SJCRH30 (cell line): ENCODE measurements at regions not wholly inside any gene's neighbourhood (a gene's known extent, or its start where the extent isn't known, plus 50 kb on each side); places are given as distances from the start of the nearest gene placed in this dataset.
A peak's percentile ranks its signal among the peaks of the same experiment; 100 is the strongest.
"Not testable (repeated sequence)": the region's sequence is repeated elsewhere in the genome, so short reads cannot be mapped to it uniquely, and the experiment has no call there.

Source experiments
- DNase-seq, 2 experiments: peaks; one replicate each; pipeline ENCODE4 v3.0.0-alpha.2; 2015 to 2020
- H3K27ac ChIP-seq: fragments of 250-450 bp; sonication (Bioruptor Pico); 2 replicates; pipeline ENCODE4 v1.5.1; 2020; ENCODE audit warnings: mild to moderate bottlenecking, moderate library complexity
- H3K27me3 ChIP-seq: fragments of 250-450 bp; sonication (Bioruptor Pico); 2 replicates; pipeline ENCODE4 v1.5.1; 2020; ENCODE audit warnings: mild to moderate bottlenecking, moderate library complexity
- H3K36me3 ChIP-seq: fragments of 250-450 bp; sonication (Bioruptor Pico); 2 replicates; pipeline ENCODE4 v1.5.1; 2020; ENCODE audit warnings: mild to moderate bottlenecking, moderate library complexity
- H3K4me1 ChIP-seq: fragments of 250-450 bp; sonication (Bioruptor Pico); 2 replicates; pipeline ENCODE4 v1.5.1; 2020; ENCODE audit warnings: mild to moderate bottlenecking, moderate library complexity
- H3K4me3 ChIP-seq: fragments of 250-450 bp; sonication (Bioruptor Pico); 2 replicates; pipeline ENCODE4 v1.5.1; 2020; ENCODE audit warnings: mild to moderate bottlenecking, moderate library complexity
- H3K9me3 ChIP-seq: fragments of 250-450 bp; sonication (Bioruptor Pico); replicated peaks from 2 replicates; pipeline ENCODE4 v1.5.1; 2020; ENCODE audit warnings: mild to moderate bottlenecking, moderate library complexity

DNA sequence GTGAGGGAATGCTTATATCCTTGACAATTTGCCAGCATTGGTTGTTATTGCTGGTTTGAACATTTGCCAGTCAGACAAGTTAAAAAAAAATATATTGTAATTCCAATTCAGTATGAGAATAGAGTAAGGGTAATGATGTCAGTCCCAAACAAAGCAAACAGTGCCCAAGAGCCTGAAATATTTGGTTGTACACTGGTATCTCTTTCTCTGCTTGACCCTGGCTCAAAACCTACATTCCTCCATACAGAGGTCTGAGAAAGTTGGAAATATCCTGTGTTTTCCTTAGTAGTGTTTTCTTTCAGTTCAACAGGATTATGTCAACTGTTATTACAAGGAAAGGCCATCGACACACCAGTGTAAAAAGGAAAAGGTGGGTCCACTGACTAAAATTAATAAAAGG, 145.6 kb downstream of the MRPL39 start:
- Histone ChIP-seq H3K9me3 (no peaks in the 10 kb centered on the region; the same call in 1 of the 2 replicates), H3K27ac (no peak overlapping the region), H3K4me3 (no peak overlapping the region), H3K36me3 (no peaks in the 10 kb centered on the region), H3K4me1 (peaks cover 35% of the 10 kb centered on the region), H3K27me3 (no peaks in the 10 kb centered on the region)
- no peak for DNase-seq

- Histone ChIP-seq H3K27me3 (no peaks in the 10 kb centered on the region), H3K27ac (no peak overlapping the region), H3K9me3 (no peaks in the 10 kb centered on the region; the same call in 1 of the 2 replicates), H3K4me3 (no peak overlapping the region), H3K4me1 (peaks cover 38% of the 10 kb centered on the region), H3K36me3 (no peaks in the 10 kb centered on the region)
- DNase-seq = no peak
Measured at GRCh38 chr21:25459993-25460392, 147.3 kb downstream of the MRPL39 start.

DNA sequence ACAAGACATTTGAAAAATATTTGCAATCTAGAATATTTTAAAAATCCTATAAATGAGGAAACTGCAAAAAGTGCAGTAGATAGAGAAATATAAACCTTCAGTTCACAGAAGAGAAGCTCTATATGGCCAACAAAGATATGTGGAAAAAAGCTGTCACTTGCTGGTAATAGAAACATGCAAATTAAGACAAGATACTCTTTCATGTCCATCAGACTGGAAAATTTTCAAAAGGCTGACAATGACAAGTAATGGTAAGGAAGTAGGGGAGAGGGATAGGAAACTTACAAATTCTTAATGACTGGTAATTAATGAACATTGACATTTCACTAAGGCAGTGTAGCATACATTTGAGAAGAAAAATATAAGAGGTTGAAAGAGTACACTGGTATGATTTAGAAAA, 147.9 kb downstream of the MRPL39 start:
- H3K9me3 ChIP-seq = no peaks in the 10 kb centered on the region; the same call in 1 of the 2 replicates
- H3K36me3 ChIP-seq = no peaks in the 10 kb centered on the region
- no peak overlapping the region; the same call in 1 of the 2 replicates for H3K27ac ChIP-seq
- DNase-seq = no peak
- peaks cover 38% of the 10 kb centered on the region for H3K4me1 ChIP-seq
- H3K4me3 ChIP-seq = no peak overlapping the region
- no peaks in the 10 kb centered on the region for H3K27me3 ChIP-seq

GRCh38 chr21:25458484-25458883, 148.8 kb downstream of the MRPL39 start:
- Histone ChIP-seq H3K9me3 (no peaks in the 10 kb centered on the region; the same call in 1 of the 2 replicates), H3K27me3 (no peaks in the 10 kb centered on the region), H3K4me1 (peaks cover 38% of the 10 kb centered on the region), H3K4me3 (no peak overlapping the region), H3K27ac (peak overlapping the region; percentile 92), H3K36me3 (no peaks in the 10 kb centered on the region)
- DNase-seq = peak in 1 of 2 experiments; percentile 52

DNA sequence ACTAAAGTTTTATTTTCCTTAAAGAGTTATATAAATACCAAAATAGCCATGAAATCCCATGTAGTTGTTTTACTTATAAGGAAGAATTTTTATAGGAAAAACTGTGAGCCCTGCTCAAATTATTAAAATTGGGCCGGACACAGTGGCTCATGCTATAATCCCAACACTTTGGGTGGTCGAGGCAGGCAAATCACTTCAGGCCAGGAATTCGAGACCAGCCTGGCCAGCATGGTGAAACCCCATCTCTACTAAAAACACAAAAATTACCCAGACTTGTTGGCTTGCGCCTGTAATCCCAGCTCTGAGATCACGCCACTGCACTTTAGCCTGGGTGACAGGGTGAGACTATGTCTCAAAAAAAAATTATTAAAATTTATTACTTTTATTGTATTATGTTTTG, 149.3 kb downstream of the MRPL39 start:
- peaks cover 38% of the 10 kb centered on the region for H3K4me1 ChIP-seq
- no peaks in the 10 kb centered on the region; the same call in 1 of the 2 replicates for H3K9me3 ChIP-seq
- H3K36me3 ChIP-seq = no peaks in the 10 kb centered on the region
- peak overlapping the region; percentile 92 for H3K27ac ChIP-seq
- DNase-seq = peak; percentile 81 to 85
- H3K4me3 ChIP-seq = no peak overlapping the region
- no peaks in the 10 kb centered on the region for H3K27me3 ChIP-seq

DNA sequence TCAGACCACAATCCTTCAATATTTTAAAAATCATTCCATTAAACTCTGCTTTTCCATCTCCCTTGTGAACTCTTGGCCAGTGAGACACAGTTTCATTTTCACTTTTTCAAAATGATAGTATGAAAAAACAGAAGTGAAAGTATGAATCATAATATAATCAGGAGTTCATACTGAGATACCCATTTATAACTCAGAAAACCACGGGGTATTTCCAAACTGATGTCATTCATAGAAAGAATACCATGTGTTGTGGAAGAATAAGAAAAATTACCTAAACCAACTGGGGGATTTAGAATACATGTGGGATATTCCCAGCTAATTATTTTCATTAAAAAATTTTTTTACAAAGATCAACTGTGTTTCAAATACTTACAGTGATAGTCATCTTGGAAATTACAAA, 149.9 kb downstream of the MRPL39 start:
- Histone ChIP-seq H3K4me1 (peaks cover 38% of the 10 kb centered on the region), H3K9me3 (no peaks in the 10 kb centered on the region; the same call in 1 of the 2 replicates), H3K36me3 (no peaks in the 10 kb centered on the region), H3K27ac (peak overlapping the region; percentile 92), H3K4me3 (no peak overlapping the region), H3K27me3 (no peaks in the 10 kb centered on the region)
- peak in 1 of 2 experiments; percentile 65 for DNase-seq

DNA sequence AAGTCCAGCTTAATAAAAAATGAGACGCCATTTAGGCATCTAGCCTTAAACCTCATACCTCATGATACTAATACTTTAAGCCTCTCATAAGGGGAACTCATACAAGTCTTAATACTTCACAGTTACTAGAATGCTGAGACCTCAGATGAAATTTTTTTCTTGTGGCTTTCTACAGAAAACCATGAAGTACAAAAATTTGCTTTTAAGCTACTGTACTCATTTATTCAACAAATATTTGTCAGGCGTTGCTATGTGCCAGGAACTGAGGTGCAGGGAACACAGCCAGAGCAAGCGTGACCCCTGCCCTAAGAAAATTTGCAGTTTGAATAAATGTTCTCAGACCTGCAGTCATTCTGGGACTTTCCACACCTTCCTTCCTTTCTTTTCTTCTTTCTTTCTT, 150.6 kb downstream of the MRPL39 start:
- Histone ChIP-seq H3K36me3 (no peaks in the 10 kb centered on the region), H3K9me3 (no peaks in the 10 kb centered on the region; the same call in 1 of the 2 replicates), H3K4me3 (no peak overlapping the region), H3K4me1 (peaks cover 34% of the 10 kb centered on the region), H3K27ac (peak overlapping the region; percentile 92), H3K27me3 (no peaks in the 10 kb centered on the region)
- peak in 1 of 2 experiments; percentile 27 for DNase-seq

DNA sequence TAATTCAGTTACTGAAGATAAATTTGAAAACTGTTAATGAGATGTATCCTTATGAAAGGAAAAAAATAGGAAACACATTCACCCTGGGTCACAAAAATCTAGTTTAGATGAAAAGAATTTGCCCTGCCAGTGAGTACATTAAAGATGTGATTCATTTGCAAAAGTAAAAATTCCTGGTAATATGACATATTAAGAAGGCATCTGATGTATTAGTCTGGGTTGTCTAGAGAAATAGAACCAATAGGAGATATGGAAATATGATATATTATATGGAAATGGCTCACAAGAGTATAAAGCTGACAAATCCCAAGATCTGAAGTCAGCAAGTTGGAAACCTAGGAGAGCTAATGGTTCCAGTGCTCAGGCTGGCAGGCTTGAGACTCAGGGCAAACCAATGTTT, 153.8 kb downstream of the MRPL39 start:
- Histone ChIP-seq H3K27ac (no peak overlapping the region), H3K9me3 (no peaks in the 10 kb centered on the region), H3K27me3 (no peaks in the 10 kb centered on the region), H3K36me3 (no peaks in the 10 kb centered on the region), H3K4me1 (peaks cover 20% of the 10 kb centered on the region), H3K4me3 (no peak overlapping the region)
- no peak for DNase-seq

- Histone ChIP-seq H3K27me3 (no peaks in the 10 kb centered on the region), H3K27ac (no peak overlapping the region), H3K4me3 (no peak overlapping the region), H3K9me3 (no peaks in the 10 kb centered on the region), H3K4me1 (no peaks in the 10 kb centered on the region), H3K36me3 (no peaks in the 10 kb centered on the region)
- DNase-seq = no peak
Measured at GRCh38 chr21:25449950-25450349, 157.3 kb downstream of the MRPL39 start.

DNA sequence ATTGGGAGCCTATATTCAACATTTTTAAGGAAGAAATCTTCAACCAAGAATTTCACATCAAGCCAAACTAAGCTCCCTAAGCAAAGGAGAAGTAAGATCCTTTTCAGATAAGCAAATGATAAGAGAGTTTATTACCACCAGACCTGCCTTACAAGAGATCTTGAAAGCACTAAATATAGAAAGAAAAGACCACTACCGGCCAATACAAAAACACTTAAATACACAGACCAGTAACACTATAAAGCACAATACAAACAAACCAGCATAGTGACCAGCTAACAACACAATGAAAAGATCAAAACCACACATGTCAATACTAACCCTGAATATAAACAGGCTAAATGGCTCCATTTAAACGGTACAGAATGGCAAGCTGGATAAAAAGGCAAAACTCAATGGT, 165.4 kb downstream of the MRPL39 start:
- no peaks in the 10 kb centered on the region for H3K27me3 ChIP-seq
- H3K4me3 ChIP-seq = no peak overlapping the region
- H3K27ac ChIP-seq = no peak overlapping the region
- H3K9me3 ChIP-seq = no peaks in the 10 kb centered on the region; the same call in 1 of the 2 replicates
- no peaks in the 10 kb centered on the region for H3K36me3 ChIP-seq
- no peaks in the 10 kb centered on the region for H3K4me1 ChIP-seq
- no peak for DNase-seq

DNA sequence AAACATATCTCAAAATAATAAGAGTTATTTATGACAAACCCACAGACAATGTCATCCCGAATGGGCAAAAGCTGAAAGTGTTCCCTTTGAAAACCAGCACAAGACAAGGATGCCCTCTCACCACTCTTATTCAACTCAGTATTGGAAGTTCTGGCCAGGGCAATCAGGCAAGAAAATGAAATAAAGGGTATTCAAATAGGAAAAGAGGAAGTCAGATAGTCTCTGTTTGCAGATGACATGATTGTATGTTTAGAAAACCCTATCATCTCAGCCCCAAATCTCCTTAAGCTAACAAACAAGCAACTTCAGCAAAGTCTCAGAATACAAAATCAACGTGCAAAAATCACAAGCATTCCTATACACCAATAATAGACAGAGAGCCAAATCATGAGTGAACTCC, 169.8 kb downstream of the MRPL39 start:
- not testable (repeated sequence) for H3K4me3 ChIP-seq, H3K36me3 ChIP-seq, H3K9me3 ChIP-seq, H3K4me1 ChIP-seq, H3K27ac ChIP-seq, H3K27me3 ChIP-seq, DNase-seq

GRCh38 chr21:25428537-25428936, 178.7 kb downstream of the MRPL39 start:
- Histone ChIP-seq H3K4me1 (no peaks in the 10 kb centered on the region), H3K27ac (no peak overlapping the region), H3K27me3 (no peaks in the 10 kb centered on the region), H3K4me3 (no peak overlapping the region), H3K36me3 (no peaks in the 10 kb centered on the region), H3K9me3 (no peaks in the 10 kb centered on the region)
- no peak for DNase-seq

DNA sequence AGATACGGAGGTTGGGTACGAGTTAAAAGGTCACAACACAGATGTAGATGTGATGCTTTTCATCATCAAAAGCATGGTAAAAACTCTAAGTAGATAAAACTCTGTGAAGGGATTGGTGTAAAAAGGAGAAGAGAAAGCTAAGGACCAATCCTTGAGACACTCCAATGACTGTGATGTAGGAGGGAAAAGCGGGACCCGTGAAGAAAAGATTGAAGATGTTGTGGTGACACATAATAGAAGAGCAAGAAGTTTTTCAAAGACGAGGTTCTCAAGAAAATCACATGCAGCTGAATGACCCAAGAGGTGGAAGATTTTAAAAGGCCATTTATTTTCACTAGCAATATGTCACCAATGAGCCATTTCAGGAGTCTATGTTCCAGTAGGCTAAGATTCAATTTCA, 179.5 kb downstream of the MRPL39 start:
- Histone ChIP-seq H3K36me3 (no peaks in the 10 kb centered on the region), H3K4me3 (no peak overlapping the region), H3K4me1 (no peaks in the 10 kb centered on the region), H3K9me3 (no peaks in the 10 kb centered on the region), H3K27ac (no peak overlapping the region), H3K27me3 (no peaks in the 10 kb centered on the region)
- no peak for DNase-seq

DNA sequence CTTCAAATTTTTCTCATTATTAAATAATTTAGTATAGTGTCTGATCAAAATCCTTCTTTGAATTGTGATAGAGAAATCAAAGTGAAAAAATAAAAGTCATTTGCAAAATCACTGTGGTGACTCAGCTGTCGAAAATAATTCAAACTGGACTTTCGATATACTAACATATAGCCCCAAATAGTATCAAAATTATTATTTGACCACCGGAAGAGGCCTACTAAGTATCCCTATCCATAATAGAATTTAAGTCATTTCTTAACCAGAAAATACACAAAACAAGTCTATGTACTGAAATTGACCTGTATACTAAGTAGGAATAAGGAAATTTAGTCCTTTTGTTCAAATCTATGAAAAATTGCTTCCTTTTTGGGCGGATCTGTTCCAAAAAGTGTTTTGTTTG, 180.7 kb downstream of the MRPL39 start:
- DNase-seq = no peak
- Histone ChIP-seq H3K27me3 (no peaks in the 10 kb centered on the region), H3K27ac (no peak overlapping the region), H3K9me3 (no peaks in the 10 kb centered on the region), H3K4me1 (no peaks in the 10 kb centered on the region), H3K36me3 (no peaks in the 10 kb centered on the region), H3K4me3 (no peak overlapping the region)

DNA sequence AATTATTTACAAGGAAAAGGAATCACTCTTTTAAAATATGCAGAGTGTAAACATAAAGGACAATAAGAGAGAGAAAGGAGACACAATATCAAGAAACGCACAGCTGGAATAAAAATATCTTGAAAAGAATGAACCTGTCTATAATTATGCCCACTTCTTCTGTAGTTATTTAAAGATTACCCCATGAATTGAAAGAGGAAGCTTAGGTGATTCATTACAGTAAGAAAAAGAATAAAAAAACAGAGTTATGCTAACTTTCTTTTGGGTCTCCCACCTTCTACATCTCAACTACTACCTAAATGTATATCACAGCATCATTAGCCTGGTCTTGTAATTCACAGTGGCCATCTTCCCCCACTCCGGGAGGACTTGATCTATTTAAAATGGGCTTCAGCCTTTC, 182.1 kb downstream of the MRPL39 start:
- Histone ChIP-seq H3K27me3 (no peaks in the 10 kb centered on the region), H3K4me1 (no peaks in the 10 kb centered on the region), H3K36me3 (no peaks in the 10 kb centered on the region), H3K9me3 (no peaks in the 10 kb centered on the region), H3K4me3 (no peak overlapping the region), H3K27ac (no peak overlapping the region)
- no peak for DNase-seq

DNA sequence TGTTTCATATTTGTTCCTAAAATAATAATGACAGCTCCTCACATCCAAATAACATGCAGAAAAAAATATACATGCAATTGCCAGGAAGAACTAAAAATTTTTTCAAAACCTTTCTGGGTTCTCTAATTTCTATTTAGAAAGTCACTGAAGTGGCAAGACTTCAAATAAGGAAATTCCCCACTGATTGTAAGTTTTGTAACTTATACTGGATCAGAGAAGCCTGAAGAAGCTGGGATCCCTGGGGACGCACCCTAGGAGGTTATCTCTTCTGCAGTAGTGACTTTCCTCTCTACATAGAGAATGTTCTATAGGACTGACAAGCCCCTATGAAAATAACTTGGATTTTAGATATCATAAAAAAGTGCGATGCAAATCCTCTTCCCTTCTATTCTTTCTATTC, 182.6 kb downstream of the MRPL39 start:
- no peak overlapping the region for H3K27ac ChIP-seq
- H3K4me1 ChIP-seq = no peaks in the 10 kb centered on the region
- no peaks in the 10 kb centered on the region for H3K36me3 ChIP-seq
- H3K9me3 ChIP-seq = no peaks in the 10 kb centered on the region
- H3K4me3 ChIP-seq = no peak overlapping the region
- no peak for DNase-seq
- no peaks in the 10 kb centered on the region for H3K27me3 ChIP-seq
